Ovary (tissue), 7 donors: ENCODE measurements at regions not wholly inside any gene's neighbourhood (a gene's known extent, or its start where the extent isn't known, plus 50 kb on each side); places are given as distances from the start of the nearest gene placed in this dataset.
"Not testable (repeated sequence)": the region's sequence is repeated elsewhere in the genome, so short reads cannot be mapped to it uniquely, and the experiment has no call there.

Experiments used
- DNase-seq, 5 donors: peaks; one replicate each; pipeline ENCODE4 v3.0.0-alpha.2; 2019 to 2020
- H3K27ac ChIP-seq, 2 donors: fragments of 200-600 bp; one replicate each; pipeline versions ENCODE4 v1.5.1 to v1.8.0; 2019 to 2022
- H3K27me3 ChIP-seq: fragments of 200-600 bp; one replicate; pipeline ENCODE4 v1.8.0; 2022
- H3K36me3 ChIP-seq: fragments of 200-600 bp; sonication (generic); one replicate; pipeline ENCODE4 v1.5.1; 2019
- H3K4me1 ChIP-seq: one replicate; pipeline ENCODE4 v1.8.1; 2013; ENCODE audit warnings: mild to moderate bottlenecking, moderate library complexity; ENCODE audit not compliant: insufficient read depth
- H3K4me3 ChIP-seq: fragments of 200-600 bp; sonication (generic); one replicate; pipeline ENCODE4 v1.5.1; 2017
- H3K9me3 ChIP-seq, 2 donors: fragments of 200-600 bp in 1 of 2; sonication (generic) in 1 of 2; one replicate each; pipeline versions ENCODE4 v1.5.1 to v1.8.1; 2013 to 2019; ENCODE audit warnings: mild to moderate bottlenecking in 1 of 2, moderate library complexity in 1 of 2
- EP300 ChIP-seq: sonication (generic); formaldehyde crosslinking; IDR thresholded peaks from one replicate; pipeline ENCODE4 v1.6.1; 2017; ENCODE audit warnings: antibody characterized with exemption
- POLR2A ChIP-seq: fragments of 450-650 bp; IDR thresholded peaks from one replicate; pipeline ENCODE4 v1.6.1; 2017; ENCODE audit warnings: antibody characterized with exemption, mild to moderate bottlenecking, moderate library complexity
- WGBS, 3 donors: extraction: QIAGEN DNeasy Blood & Tissue Kit in 1 of 3; methylation state at CpG; one replicate each; pipeline versions ENCODE4 v1.1.5 to v1.1.7; 2013 to 2017; 5-methylcytosine and 5-hydroxymethylcytosine counted together
- intact Hi-C, 4 donors: fragments of 100-400 bp; cut with DNase I; formaldehyde crosslinking; loops; one replicate each; pipeline versions ENCODE4 v1.11.0 to v1.15.1; 2022 to 2023
- TF ChIP-seq, protein P1 (sequence below), 3 donors: fragments of 450-650 bp in 2 of 3; fragments of 200-600 bp in 1 of 3; IDR thresholded peaks; one replicate each; pipeline versions ENCODE4 v1.5.1 to v1.8.0; 2016 to 2022; ENCODE audit warnings: antibody characterized with exemption in 3 of 3, mild to moderate bottlenecking in 1 of 3
- donor health status: DM: no; HTN: no; CAD: no; lungs with moderate emphysema.
- donor health status: DM: no; HTN: no; CAD: no.
- donor health status: Bipolar disorder and iron deficiency.
- donor health status: DM: no; HTN: no; CAD: no.
- donor health status: DM: yes; HTN: yes; CAD: no.

- H3K4me1 ChIP-seq = no peaks in the 10 kb centered on the region
- no peak for DNase-seq
- no peaks in the 10 kb centered on the region for H3K27me3 ChIP-seq
- no peak overlapping the region for H3K27ac ChIP-seq
- H3K36me3 ChIP-seq = no peaks in the 10 kb centered on the region
- no peak overlapping the region for H3K4me3 ChIP-seq
- WGBS, 3 donors = 90 to 97% (median 96%) methylated on average over 1 of the region's 1 CpG
- no peaks in the 10 kb centered on the region for H3K9me3 ChIP-seq
- intact Hi-C loops = no loop called here
- TF ChIP-seq POLR2A (no peak), EP300 (no peak)
- TF ChIP-seq, protein P1, sequence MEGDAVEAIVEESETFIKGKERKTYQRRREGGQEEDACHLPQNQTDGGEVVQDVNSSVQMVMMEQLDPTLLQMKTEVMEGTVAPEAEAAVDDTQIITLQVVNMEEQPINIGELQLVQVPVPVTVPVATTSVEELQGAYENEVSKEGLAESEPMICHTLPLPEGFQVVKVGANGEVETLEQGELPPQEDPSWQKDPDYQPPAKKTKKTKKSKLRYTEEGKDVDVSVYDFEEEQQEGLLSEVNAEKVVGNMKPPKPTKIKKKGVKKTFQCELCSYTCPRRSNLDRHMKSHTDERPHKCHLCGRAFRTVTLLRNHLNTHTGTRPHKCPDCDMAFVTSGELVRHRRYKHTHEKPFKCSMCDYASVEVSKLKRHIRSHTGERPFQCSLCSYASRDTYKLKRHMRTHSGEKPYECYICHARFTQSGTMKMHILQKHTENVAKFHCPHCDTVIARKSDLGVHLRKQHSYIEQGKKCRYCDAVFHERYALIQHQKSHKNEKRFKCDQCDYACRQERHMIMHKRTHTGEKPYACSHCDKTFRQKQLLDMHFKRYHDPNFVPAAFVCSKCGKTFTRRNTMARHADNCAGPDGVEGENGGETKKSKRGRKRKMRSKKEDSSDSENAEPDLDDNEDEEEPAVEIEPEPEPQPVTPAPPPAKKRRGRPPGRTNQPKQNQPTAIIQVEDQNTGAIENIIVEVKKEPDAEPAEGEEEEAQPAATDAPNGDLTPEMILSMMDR (IDR thresholded peaks at IDR 0.05) = no peak
These were observed 1373.7 kb downstream of the LRFN5 start for GRCh38 chr14:42980419-42980818.

GRCh38 chr14:42973171-42973570, 1366.5 kb downstream of the LRFN5 start:
- DNase-seq, H3K27ac ChIP-seq, H3K9me3 ChIP-seq, intact Hi-C loops, H3K4me3 ChIP-seq, H3K36me3 ChIP-seq, H3K4me1 ChIP-seq, H3K27me3 ChIP-seq: not testable (repeated sequence)
- WGBS, 3 donors = 89 to 96% (median 91%) methylated on average over 21 of the region's 21 CpGs

DNA sequence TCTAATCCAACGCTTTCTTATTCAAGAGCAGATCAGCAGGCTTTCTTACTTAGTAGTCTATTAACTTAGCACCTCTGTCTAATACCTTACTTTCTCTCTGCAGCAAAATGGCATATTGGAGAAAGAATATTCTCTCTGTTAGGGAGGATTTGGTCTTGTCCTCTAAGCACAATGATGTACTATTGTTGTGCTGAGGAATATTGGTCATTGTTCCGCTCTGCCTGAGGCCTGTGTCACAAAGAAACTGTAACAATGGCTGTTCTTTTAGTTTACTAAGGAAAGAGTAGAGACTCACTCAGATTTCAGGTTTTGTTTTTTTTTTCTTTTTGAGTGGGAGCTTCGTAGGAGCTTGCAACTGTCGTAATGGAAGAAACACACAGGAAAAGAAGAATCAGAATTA, 1358.8 kb downstream of the LRFN5 start:
- Histone ChIP-seq H3K9me3 (no peaks in the 10 kb centered on the region), H3K27me3 (no peaks in the 10 kb centered on the region), H3K4me3 (no peak overlapping the region), H3K4me1 (no peaks in the 10 kb centered on the region), H3K27ac (no peak overlapping the region), H3K36me3 (no peaks in the 10 kb centered on the region)
- TF ChIP-seq POLR2A = no peak
- TF ChIP-seq EP300 = no peak
- TF ChIP-seq, protein P1 (IDR thresholded peaks at IDR 0.05) = no peak
- DNase-seq = no peak
- 65 to 79% (median 75%) methylated on average over 4 of the region's 4 CpGs for WGBS, 3 donors
- intact Hi-C loops = no loop called here

- 44 to 51% (median 49%) methylated on average over 3 of the region's 3 CpGs for WGBS, 3 donors
- TF ChIP-seq EP300 (no peak), POLR2A (no peak)
- TF ChIP-seq, protein P1 (IDR thresholded peaks at IDR 0.05) = no peak
- DNase-seq = no peak
- intact Hi-C loops = no loop called here
- Histone ChIP-seq H3K4me1 (no peaks in the 10 kb centered on the region), H3K27me3 (no peaks in the 10 kb centered on the region), H3K27ac (no peak overlapping the region), H3K36me3 (no peaks in the 10 kb centered on the region), H3K9me3 (no peaks in the 10 kb centered on the region), H3K4me3 (no peak overlapping the region)
These were observed 1354.8 kb downstream of the LRFN5 start for GRCh38 chr14:42961509-42961908.

GRCh38 chr14:42950363-42950762, 1343.7 kb downstream of the LRFN5 start:
- no peaks in the 10 kb centered on the region for H3K4me1 ChIP-seq
- no peaks in the 10 kb centered on the region for H3K27me3 ChIP-seq
- intact Hi-C loops = no loop called here
- no peak for DNase-seq
- H3K4me3 ChIP-seq = no peak overlapping the region
- no peaks in the 10 kb centered on the region for H3K9me3 ChIP-seq
- 83 to 85% (median 85%) methylated on average over 6 of the region's 6 CpGs for WGBS, 3 donors
- TF ChIP-seq, protein P1 (IDR thresholded peaks at IDR 0.05) = no peak
- no peak for TF ChIP-seq EP300
- TF ChIP-seq POLR2A = no peak
- no peak overlapping the region for H3K27ac ChIP-seq
- H3K36me3 ChIP-seq = no peaks in the 10 kb centered on the region
